Activated naive CD4-positive, alpha-beta T cell treated with anti-CD3 and anti-CD28 coated beads for 36 hours (primary cell): ENCODE measurements at regions not wholly inside any gene's neighbourhood (a gene's known extent, or its start where the extent isn't known, plus 50 kb on each side); places are given as distances from the start of the nearest gene placed in this dataset.

ENCODE experiments used
- CTCF ChIA-PET: fragments of 350-600 bp; sonication (Branson Sonifier 250); formaldehyde crosslinking; loops from one replicate; lab custom pipeline; 2021; ENCODE audit warnings: antibody characterized with exemption; lab: Charles Lee
- DNase-seq: peaks from one replicate; pipeline ENCODE4 v3.0.0-alpha.2; 2020
- H3K27ac Mint-ChIP-seq: one replicate; pipeline ENCODE4 v1.8.0; 2021; ENCODE audit warnings: mild to moderate bottlenecking, mixed read lengths
- H3K27me3 Mint-ChIP-seq: one replicate; pipeline ENCODE4 v1.8.0; 2021; ENCODE audit warnings: low read depth, mixed read lengths
- H3K36me3 Mint-ChIP-seq: one replicate; pipeline ENCODE4 v1.8.0; 2021; ENCODE audit warnings: low read depth, mixed read lengths
- H3K4me1 Mint-ChIP-seq: one replicate; pipeline ENCODE4 v1.8.0; 2021; ENCODE audit warnings: low read depth, mixed read lengths
- H3K4me3 Mint-ChIP-seq: one replicate; pipeline ENCODE4 v1.8.0; 2021; ENCODE audit warnings: mild to moderate bottlenecking, moderate library complexity, mixed read lengths
- H3K9me3 Mint-ChIP-seq: one replicate; pipeline ENCODE4 v1.8.0; 2021; ENCODE audit warnings: mixed read lengths
- intact Hi-C: fragments of 100-400 bp; cut with micrococcal nuclease; formaldehyde crosslinking; loops from one replicate; pipeline ENCODE4 v1.15.1; 2023

DNA sequence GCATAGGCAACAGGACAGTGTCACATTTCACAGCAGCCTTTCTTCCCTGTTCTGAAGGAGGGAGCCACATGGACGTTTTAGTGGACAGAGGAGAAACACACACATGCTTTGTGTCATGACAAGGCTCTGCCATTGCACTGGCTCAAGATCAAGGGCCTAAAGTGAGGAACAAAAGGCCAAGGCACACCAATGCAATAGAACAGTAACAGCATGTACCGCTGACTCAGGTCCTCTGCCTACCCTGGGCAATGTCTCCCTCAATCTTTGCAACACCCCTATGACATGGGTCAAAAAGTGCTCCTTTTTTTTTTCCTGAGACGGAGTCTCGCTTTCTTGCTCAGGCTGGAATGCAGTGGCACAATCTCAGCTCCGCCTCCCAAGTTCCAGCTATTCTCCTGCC lies 57.8 kb upstream of the SDK1 start:
- no peaks in the 10 kb centered on the region for H3K36me3 Mint-ChIP-seq
- H3K4me3 Mint-ChIP-seq: no peak overlapping the region
- H3K9me3 Mint-ChIP-seq: peaks cover 7% of the 10 kb centered on the region
- H3K27me3 Mint-ChIP-seq: no peaks in the 10 kb centered on the region
- intact Hi-C loops: no loop called here
- H3K4me1 Mint-ChIP-seq: no peaks in the 10 kb centered on the region
- H3K27ac Mint-ChIP-seq: no peak overlapping the region
- CTCF ChIA-PET: no interaction called here
- no peak for DNase-seq

DNA sequence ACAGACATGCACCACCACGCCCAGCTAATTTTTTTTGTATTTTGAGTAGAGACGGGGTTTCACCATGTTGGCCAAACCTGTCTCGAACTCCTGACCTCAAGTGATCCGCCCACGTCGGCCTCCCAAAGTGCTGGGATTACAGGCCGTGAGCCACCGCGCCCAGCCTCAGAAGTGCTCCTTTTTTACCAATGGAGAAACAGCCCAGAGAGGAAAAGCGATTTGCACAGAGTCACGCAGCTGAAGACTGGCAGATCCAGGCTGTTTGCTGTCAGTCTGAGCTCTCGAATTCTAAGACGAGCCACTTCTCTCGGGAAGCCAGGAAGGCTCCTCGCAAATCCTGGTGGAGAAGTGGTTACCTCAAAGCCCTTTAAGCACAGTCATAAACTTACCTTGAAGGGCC lies 57.4 kb upstream of the SDK1 start:
- Mint-ChIP-seq H3K27ac (no peak overlapping the region), H3K9me3 (peaks cover 7% of the 10 kb centered on the region), H3K4me3 (no peak overlapping the region), H3K36me3 (no peaks in the 10 kb centered on the region), H3K4me1 (no peaks in the 10 kb centered on the region), H3K27me3 (no peaks in the 10 kb centered on the region)
- CTCF ChIA-PET: no interaction called here
- DNase-seq: no peak
- intact Hi-C loops: no loop called here

DNA sequence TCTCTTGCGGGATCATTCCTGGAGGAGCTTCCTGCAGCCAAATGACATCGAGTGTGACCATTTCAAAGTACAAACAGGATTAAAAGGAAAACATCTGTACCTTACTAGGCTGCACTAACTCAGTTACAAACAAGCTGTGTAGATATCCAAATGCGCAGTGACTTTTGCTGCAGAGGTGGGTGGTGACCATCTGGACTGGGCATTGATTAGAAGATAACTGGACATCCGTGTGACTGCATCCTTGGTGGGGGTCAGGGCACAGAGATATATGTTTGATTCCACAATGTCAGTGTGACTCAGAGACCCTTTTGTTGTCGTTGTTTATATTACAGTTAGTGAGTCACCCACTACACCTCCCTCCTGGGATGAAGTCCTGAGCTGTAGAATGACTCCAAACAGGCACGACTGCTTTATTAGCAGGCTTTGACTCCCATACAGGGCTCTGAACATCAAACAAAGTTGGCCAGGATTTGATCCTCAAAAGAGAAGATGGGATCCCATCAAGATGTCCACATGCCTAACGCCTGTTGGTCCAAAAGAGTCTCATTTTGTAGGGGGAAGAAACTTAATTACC lies 56.7 kb upstream of the SDK1 start:
- Mint-ChIP-seq H3K4me1 (no peaks in the 10 kb centered on the region), H3K36me3 (no peaks in the 10 kb centered on the region), H3K4me3 (no peak overlapping the region), H3K27ac (no peak overlapping the region), H3K9me3 (peaks cover 7% of the 10 kb centered on the region), H3K27me3 (no peaks in the 10 kb centered on the region)
- intact Hi-C loops: no loop called here
- CTCF ChIA-PET: no interaction called here
- no peak for DNase-seq

DNA sequence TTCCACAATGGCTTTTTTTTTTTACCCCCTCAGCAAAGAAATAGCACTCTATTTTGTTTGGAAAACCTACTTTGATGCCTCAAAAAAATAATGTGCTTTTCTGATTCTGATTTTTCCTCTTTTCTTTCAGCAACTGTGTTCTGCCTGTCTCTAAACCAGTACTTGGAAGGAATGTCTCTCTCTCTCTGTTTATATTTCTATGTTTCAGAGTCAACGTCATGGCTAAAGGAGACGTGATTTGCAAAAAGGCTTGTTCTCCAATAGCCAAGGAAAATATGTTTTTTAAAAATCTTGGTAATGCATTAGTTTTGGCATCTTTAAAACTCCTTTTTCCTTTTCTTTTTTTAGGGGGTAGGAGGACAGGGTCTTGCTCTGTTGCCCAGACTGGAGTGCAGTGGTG lies 56.0 kb upstream of the SDK1 start:
- Mint-ChIP-seq H3K4me1 (no peaks in the 10 kb centered on the region), H3K27ac (no peak overlapping the region), H3K27me3 (no peaks in the 10 kb centered on the region), H3K9me3 (peaks cover 7% of the 10 kb centered on the region), H3K36me3 (no peaks in the 10 kb centered on the region), H3K4me3 (no peak overlapping the region)
- CTCF ChIA-PET: no interaction called here
- intact Hi-C loops: no loop called here
- no peak for DNase-seq

DNA sequence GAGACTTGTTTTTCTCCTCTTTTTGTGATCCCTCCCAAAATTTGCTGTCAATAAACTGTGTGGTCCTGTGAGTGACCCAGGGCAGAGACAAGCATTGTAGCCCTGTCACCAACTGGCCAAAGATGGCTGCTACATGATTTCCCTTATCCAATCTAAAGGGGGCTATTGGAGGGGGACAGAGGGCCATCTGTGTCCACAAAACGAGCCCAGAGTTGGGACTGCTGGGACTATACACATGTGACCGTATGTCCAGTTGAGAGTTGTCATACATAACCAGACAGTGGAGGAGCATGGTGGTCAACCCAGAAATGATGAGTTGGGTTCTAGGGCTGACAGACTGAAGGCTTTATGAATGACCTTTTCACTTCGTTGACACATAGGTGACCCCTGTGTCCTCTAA lies 55.3 kb upstream of the SDK1 start:
- no peak for DNase-seq
- Mint-ChIP-seq H3K27me3 (no peaks in the 10 kb centered on the region), H3K36me3 (no peaks in the 10 kb centered on the region), H3K9me3 (peaks cover 7% of the 10 kb centered on the region), H3K4me1 (peaks cover 2% of the 10 kb centered on the region), H3K27ac (no peak overlapping the region), H3K4me3 (no peak overlapping the region)
- CTCF ChIA-PET: no interaction called here
- intact Hi-C loops: no loop called here

DNA sequence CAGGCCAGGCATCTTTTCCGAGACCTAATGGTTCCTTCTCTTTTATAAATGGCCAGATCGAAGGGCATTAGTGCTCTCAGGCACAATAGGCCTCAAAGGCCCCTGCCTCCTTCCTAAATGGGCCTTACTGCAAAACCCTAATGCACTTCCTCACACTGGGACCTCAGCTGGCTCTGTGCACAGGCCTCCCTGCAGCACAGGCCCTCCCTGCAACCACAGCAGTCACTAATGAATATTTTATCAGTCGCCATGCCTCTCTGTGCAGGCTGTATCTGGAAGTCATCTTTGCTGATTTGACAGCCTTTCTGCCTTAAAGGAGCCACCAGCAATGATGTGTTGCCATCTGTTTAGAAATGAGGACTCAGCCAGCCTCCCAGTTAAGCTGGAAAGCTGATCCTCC lies 54.9 kb upstream of the SDK1 start:
- Mint-ChIP-seq H3K27ac (no peak overlapping the region), H3K9me3 (peaks cover 7% of the 10 kb centered on the region), H3K4me1 (peaks cover 4% of the 10 kb centered on the region), H3K4me3 (no peak overlapping the region), H3K27me3 (no peaks in the 10 kb centered on the region), H3K36me3 (no peaks in the 10 kb centered on the region)
- no peak for DNase-seq
- intact Hi-C loops: no loop called here
- CTCF ChIA-PET: no interaction called here

DNA sequence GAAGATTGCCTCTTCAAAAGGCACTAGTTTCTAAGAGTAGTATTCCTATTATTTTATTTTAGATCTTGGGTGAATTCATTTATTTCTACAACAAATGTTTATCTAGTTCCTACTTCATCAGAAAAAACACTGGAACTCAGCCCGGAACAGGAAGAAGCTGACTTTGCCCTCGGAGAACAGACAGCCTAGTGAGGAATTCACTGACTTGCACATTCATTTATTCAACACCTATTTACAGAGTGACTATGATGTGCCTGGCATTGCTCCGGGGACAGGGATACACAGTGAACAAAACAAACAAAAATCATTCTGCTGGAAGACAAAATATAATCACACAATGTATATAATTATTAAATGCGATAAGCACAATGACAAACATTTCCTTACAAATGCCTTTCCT lies 54.4 kb upstream of the SDK1 start:
- no peak overlapping the region for H3K27ac Mint-ChIP-seq
- H3K27me3 Mint-ChIP-seq: no peaks in the 10 kb centered on the region
- H3K4me3 Mint-ChIP-seq: no peak overlapping the region
- no peak for DNase-seq
- intact Hi-C loops: no loop called here
- peaks cover 7% of the 10 kb centered on the region for H3K9me3 Mint-ChIP-seq
- CTCF ChIA-PET: no interaction called here
- peaks cover 4% of the 10 kb centered on the region for H3K4me1 Mint-ChIP-seq
- no peaks in the 10 kb centered on the region for H3K36me3 Mint-ChIP-seq

DNA sequence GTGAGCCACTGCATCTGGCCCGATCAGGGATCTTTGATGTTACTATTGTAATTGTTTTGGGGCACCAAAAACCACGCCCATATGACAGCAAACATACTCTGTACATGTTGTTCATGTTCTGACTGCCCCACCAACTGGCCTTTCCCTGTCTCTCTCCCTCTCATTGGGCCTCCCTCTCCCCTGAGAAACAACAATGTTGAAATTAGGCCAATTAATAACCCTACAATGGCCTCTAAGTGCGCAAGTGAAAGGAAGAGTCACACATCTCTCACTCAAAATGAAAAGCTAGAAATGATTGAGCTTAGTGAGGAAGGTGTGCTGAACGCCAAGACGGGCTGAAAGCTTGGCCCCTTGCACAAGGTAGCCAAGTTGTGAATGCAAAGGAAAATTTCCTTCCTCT lies 50.3 kb upstream of the SDK1 start:
- intact Hi-C loops: no loop called here
- H3K4me1 Mint-ChIP-seq: peaks cover 4% of the 10 kb centered on the region
- DNase-seq: peak; percentile 7
- H3K9me3 Mint-ChIP-seq: peaks cover 7% of the 10 kb centered on the region
- no peak overlapping the region for H3K27ac Mint-ChIP-seq
- H3K27me3 Mint-ChIP-seq: peaks cover 2% of the 10 kb centered on the region
- no peak overlapping the region for H3K4me3 Mint-ChIP-seq
- H3K36me3 Mint-ChIP-seq: no peaks in the 10 kb centered on the region
- CTCF ChIA-PET: no interaction called here
